AG10803 (cell line): ENCODE measurements at regions not wholly inside any gene's neighbourhood (a gene's known extent, or its start where the extent isn't known, plus 50 kb on each side); places are given as distances from the start of the nearest gene placed in this dataset.

Experiments used
- DNase-seq: peaks from one replicate; pipeline ENCODE4 v3.0.0; 2010; ENCODE audit warnings: low read depth
- H3K4me3 ChIP-seq: 2 replicates; pipeline ENCODE4 v1.5.1; 2011; ENCODE audit warnings: mild to moderate bottlenecking, low read length, control low read depth
- CTCF ChIP-seq: conservative IDR thresholded peaks from 2 replicates; pipeline ENCODE4 v1.5.1; 2011; ENCODE audit warnings: mild to moderate bottlenecking, low read length, control low read depth, inconsistent platforms

GRCh38 chr2:175745911-175746310 lies 256.2 kb downstream of the LNPK start:
- no peak for TF ChIP-seq CTCF
- H3K4me3 ChIP-seq: no peak overlapping the region
- DNase-seq: no peak

GRCh38 chr2:175744000-175744399 lies 258.1 kb downstream of the LNPK start:
- DNase-seq: no peak
- no peak for TF ChIP-seq CTCF
- H3K4me3 ChIP-seq: no peak overlapping the region

GRCh38 chr2:175743011-175743410 lies 259.1 kb downstream of the LNPK start:
- DNase-seq: peak; percentile 28
- TF ChIP-seq CTCF: no peak
- H3K4me3 ChIP-seq: no peak overlapping the region

GRCh38 chr2:175742367-175742766 lies 259.7 kb downstream of the LNPK start:
- DNase-seq: peak; percentile 68
- H3K4me3 ChIP-seq: no peak overlapping the region
- TF ChIP-seq CTCF: no peak

GRCh38 chr2:175741164-175741563 lies 260.9 kb downstream of the LNPK start:
- DNase-seq: no peak

GRCh38 chr2:175737722-175738361 lies 264.2 kb downstream of the LNPK start:
- no peak for TF ChIP-seq CTCF
- DNase-seq: no peak
- no peak overlapping the region for H3K4me3 ChIP-seq

More at GRCh38 chr2:175741164-175741563, 260.9 kb downstream of the LNPK start:
- no peak overlapping the region for H3K4me3 ChIP-seq
- no peak for TF ChIP-seq CTCF

GRCh38 chr2:175734686-175735085 lies 267.4 kb downstream of the LNPK start:
- no peak for DNase-seq
- H3K4me3 ChIP-seq: no peak overlapping the region
- no peak for TF ChIP-seq CTCF
